Transverse colon (tissue), 4 donors: ENCODE measurements at regions not wholly inside any gene's neighbourhood (a gene's known extent, or its start where the extent isn't known, plus 50 kb on each side); places are given as distances from the start of the nearest gene placed in this dataset.
"Not testable (repeated sequence)": the region's sequence is repeated elsewhere in the genome, so short reads cannot be mapped to it uniquely, and the experiment has no call there.

Experiments used
- DNase-seq: peaks from one replicate; pipeline ENCODE4 v3.0.0-alpha.2; 2019
- H3K27ac ChIP-seq, 4 donors: fragments of 200-600 bp; sonication (generic); 2 replicates each; pipeline ENCODE4 v1.5.1; 2016 to 2018; ENCODE audit warnings: inconsistent platforms in 4 of 4
- H3K27me3 ChIP-seq: fragments of 200-600 bp; sonication (generic); 2 replicates; pipeline ENCODE4 v1.5.1; 2017; ENCODE audit warnings: inconsistent platforms
- H3K36me3 ChIP-seq, 4 donors: fragments of 200-600 bp; sonication (generic); 2 replicates each; pipeline ENCODE4 v1.5.1; 2017 to 2019; ENCODE audit warnings: inconsistent platforms in 4 of 4
- H3K4me1 ChIP-seq, 4 donors: fragments of 200-600 bp; sonication (generic); 2 replicates each; pipeline ENCODE4 v1.5.1; 2017 to 2020; ENCODE audit warnings: inconsistent platforms in 4 of 4
- H3K4me3 ChIP-seq, 4 donors: fragments of 200-600 bp; sonication (generic); 1 replicate in 1 of 4; 2 replicates in 3 of 4; pipeline versions ENCODE4 v1.5.1 to v1.6.1; 2017 to 2019; ENCODE audit warnings: inconsistent platforms in 4 of 4
- H3K9me3 ChIP-seq, 2 donors: fragments of 200-600 bp; sonication (generic); 2 replicates each; pipeline ENCODE4 v1.5.1; 2017 to 2019; ENCODE audit warnings: inconsistent platforms in 2 of 2
- EP300 ChIP-seq: sonication (generic); formaldehyde crosslinking; IDR thresholded peaks from one replicate; pipeline ENCODE4 v1.6.1; 2017; ENCODE audit warnings: antibody characterized with exemption, low read depth
- POLR2A ChIP-seq: fragments of 450-650 bp; IDR thresholded peaks from one replicate; pipeline ENCODE4 v1.6.1; 2016; ENCODE audit warnings: antibody characterized with exemption, mild to moderate bottlenecking, moderate library complexity
- POLR2AphosphoS5 ChIP-seq, 3 donors: sonication (generic); formaldehyde crosslinking; IDR thresholded peaks; one replicate each; pipeline ENCODE4 v1.6.1; 2016; ENCODE audit warnings: antibody characterized with exemption in 3 of 3
- WGBS, 2 donors: methylation state at CpG; one replicate each; pipeline ENCODE4 v1.1.5; 2018; ENCODE audit warnings: low coverage in 1 of 2; 5-methylcytosine and 5-hydroxymethylcytosine counted together
- in situ Hi-C, 4 donors: fragments of 200-750 bp; cut with MboI; loops; one replicate each; pipeline versions ENCODE4 v1.15.0 to v1.15.1; 2017; ENCODE audit warnings: low sequenced_read_pairs in 3 of 4, low pct_ligation_motif_present in 1 of 4, low pct_unique_long_range_greater_than_20kb in 1 of 4
- intact Hi-C: fragments of 100-400 bp; cut with DNase I; formaldehyde crosslinking; loops from one replicate; pipeline ENCODE4 v1.15.1; 2023; ENCODE audit warnings: low total_unique reads
- TF ChIP-seq, protein P1 (sequence below), 5 experiments: fragments of 200-600 bp in 3 of 5; fragments of 450-650 bp in 2 of 5; sonication (generic) in 3 of 5; IDR thresholded peaks; 1 replicate in 2 of 5; 2 replicates in 3 of 5; pipeline ENCODE4 v1.5.1; 2016 to 2017; ENCODE audit warnings: antibody characterized with exemption in 5 of 5, inconsistent platforms in 3 of 5, mild to moderate bottlenecking in 2 of 5, moderate library complexity in 1 of 5

DNA sequence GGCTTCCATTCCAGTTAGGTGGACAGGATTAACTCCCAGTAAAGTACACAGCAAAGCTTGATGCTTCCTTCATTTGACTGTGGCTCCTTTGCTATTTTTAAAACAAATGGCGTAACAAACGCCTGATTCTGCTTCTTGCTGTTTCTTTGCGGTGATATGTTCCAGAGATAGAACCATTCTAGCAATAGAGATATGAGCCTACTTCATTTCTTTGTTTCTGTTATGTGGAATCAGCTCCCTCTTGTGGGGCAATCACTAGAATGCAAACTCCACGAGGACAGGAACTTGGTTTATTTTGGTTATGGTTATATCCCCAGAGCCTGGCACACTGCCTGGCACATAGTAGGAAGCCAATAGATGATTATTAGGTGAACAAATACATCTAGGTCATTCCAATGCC is 122.6 kb upstream of the SLC6A11 start:
- 60 to 61% methylated on average over 4 of the region's 4 CpGs for WGBS, 2 donors
- Histone ChIP-seq H3K27me3 (peaks cover 7% of the 10 kb centered on the region), H3K36me3 (no peaks in the 10 kb centered on the region), H3K4me1 (no peaks in the 10 kb centered on the region), H3K9me3 (no peaks in the 10 kb centered on the region), H3K27ac (no peak overlapping the region), H3K4me3 (no peak overlapping the region)
- no peak for DNase-seq
- in situ Hi-C loops: no loop called here
- intact Hi-C loops: no loop called here
- TF ChIP-seq POLR2AphosphoS5 (IDR thresholded peaks at IDR 0.05): no peak
- no peak for TF ChIP-seq POLR2A
- no peak for TF ChIP-seq EP300
- TF ChIP-seq, protein P1, sequence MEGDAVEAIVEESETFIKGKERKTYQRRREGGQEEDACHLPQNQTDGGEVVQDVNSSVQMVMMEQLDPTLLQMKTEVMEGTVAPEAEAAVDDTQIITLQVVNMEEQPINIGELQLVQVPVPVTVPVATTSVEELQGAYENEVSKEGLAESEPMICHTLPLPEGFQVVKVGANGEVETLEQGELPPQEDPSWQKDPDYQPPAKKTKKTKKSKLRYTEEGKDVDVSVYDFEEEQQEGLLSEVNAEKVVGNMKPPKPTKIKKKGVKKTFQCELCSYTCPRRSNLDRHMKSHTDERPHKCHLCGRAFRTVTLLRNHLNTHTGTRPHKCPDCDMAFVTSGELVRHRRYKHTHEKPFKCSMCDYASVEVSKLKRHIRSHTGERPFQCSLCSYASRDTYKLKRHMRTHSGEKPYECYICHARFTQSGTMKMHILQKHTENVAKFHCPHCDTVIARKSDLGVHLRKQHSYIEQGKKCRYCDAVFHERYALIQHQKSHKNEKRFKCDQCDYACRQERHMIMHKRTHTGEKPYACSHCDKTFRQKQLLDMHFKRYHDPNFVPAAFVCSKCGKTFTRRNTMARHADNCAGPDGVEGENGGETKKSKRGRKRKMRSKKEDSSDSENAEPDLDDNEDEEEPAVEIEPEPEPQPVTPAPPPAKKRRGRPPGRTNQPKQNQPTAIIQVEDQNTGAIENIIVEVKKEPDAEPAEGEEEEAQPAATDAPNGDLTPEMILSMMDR (IDR thresholded peaks at IDR 0.05): no peak

DNA sequence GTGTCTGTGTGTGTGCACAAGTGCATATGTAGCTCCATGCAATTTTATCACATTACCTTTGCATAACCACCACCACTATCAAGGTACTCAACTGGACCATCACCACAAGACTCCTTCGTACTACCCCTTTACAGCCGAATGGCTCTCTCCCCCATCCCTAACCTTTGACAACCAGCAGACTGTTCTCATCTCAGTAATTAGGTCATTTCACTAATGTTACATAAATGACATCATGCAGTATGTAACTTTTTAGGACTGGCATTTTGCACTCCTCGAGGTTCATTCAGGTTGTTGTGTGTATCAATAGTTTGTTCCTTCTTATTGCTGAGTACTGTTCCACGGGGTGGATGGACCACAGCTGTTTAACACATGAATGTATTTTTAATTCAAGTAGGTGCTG is 121.8 kb upstream of the SLC6A11 start:
- TF ChIP-seq, protein P1 (IDR thresholded peaks at IDR 0.05): no peak
- TF ChIP-seq POLR2A: no peak
- no peak for TF ChIP-seq EP300
- no peak for TF ChIP-seq POLR2AphosphoS5 (IDR thresholded peaks at IDR 0.05)
- no peak overlapping the region for H3K27ac ChIP-seq
- in situ Hi-C loops (no loop called here), intact Hi-C loops (no loop called here)
- H3K27me3 ChIP-seq: peaks cover 7% of the 10 kb centered on the region
- H3K36me3 ChIP-seq: no peaks in the 10 kb centered on the region
- no peak for DNase-seq
- H3K4me3 ChIP-seq: no peak overlapping the region
- no peaks in the 10 kb centered on the region for H3K9me3 ChIP-seq
- WGBS, 2 donors: 64 to 84% methylated on average over 3 to 4 of the region's 4 CpGs
- no peaks in the 10 kb centered on the region for H3K4me1 ChIP-seq

- intact Hi-C loops, DNase-seq, H3K27me3 ChIP-seq, H3K4me1 ChIP-seq, H3K9me3 ChIP-seq, in situ Hi-C loops, H3K27ac ChIP-seq, H3K4me3 ChIP-seq, H3K36me3 ChIP-seq: not testable (repeated sequence)
- whole genome bisulfite sequencing, 2 donors: 60% methylated on average over 2 of the region's 2 CpGs; no CpG with 5 or more reads in 1 of the 2 donors
Observed at GRCh38 chr3:10695186-10695585, 120.8 kb upstream of the SLC6A11 start.

- Histone ChIP-seq H3K27me3 (peaks cover 7% of the 10 kb centered on the region), H3K9me3 (no peaks in the 10 kb centered on the region), H3K36me3 (no peaks in the 10 kb centered on the region), H3K4me3 (no peak overlapping the region), H3K27ac (no peak overlapping the region), H3K4me1 (no peaks in the 10 kb centered on the region)
- WGBS, 2 donors: 59 to 67% methylated on average over 1 to 4 of the region's 4 CpGs
- DNase-seq: no peak
- intact Hi-C loops: no loop called here
- TF ChIP-seq, protein P1 (IDR thresholded peaks at IDR 0.05): no peak
- TF ChIP-seq POLR2A (no peak), POLR2AphosphoS5 (IDR thresholded peaks at IDR 0.05) (no peak), EP300 (no peak)
- in situ Hi-C loops: no loop called here
Observed at GRCh38 chr3:10695595-10696285, 120.3 kb upstream of the SLC6A11 start.

GRCh38 chr3:10697918-10698317 is 118.1 kb upstream of the SLC6A11 start:
- Histone ChIP-seq H3K4me3 (no peak overlapping the region), H3K27ac (no peak overlapping the region), H3K4me1 (no peaks in the 10 kb centered on the region), H3K27me3 (peaks cover 13% of the 10 kb centered on the region), H3K36me3 (no peaks in the 10 kb centered on the region), H3K9me3 (no peaks in the 10 kb centered on the region)
- no peak for DNase-seq
- in situ Hi-C loops: no loop called here
- 20 to 47% methylated on average over 1 to 4 of the region's 4 CpGs for WGBS, 2 donors
- TF ChIP-seq, protein P1 (IDR thresholded peaks at IDR 0.05): no peak
- no peak for TF ChIP-seq EP300
- no peak for TF ChIP-seq POLR2AphosphoS5 (IDR thresholded peaks at IDR 0.05)
- no peak for TF ChIP-seq POLR2A
- intact Hi-C loops: no loop called here
